NCI-H187 treated with DMSO at 0.1 percent for 48 hours (cell line): ENCODE measurements at regions not wholly inside any gene's neighbourhood (a gene's known extent, or its start where the extent isn't known, plus 50 kb on each side); places are given as distances from the start of the nearest gene placed in this dataset.
"Not testable (repeated sequence)": the region's sequence is repeated elsewhere in the genome, so short reads cannot be mapped to it uniquely, and the experiment has no call there.

Experiments used
- DNase-seq: peaks from one replicate; lab custom pipeline; 2025; lab: John Stamatoyannopoulos, UW

- no peak for DNase-seq
Observed at GRCh38 chr6:81465859-81466258, 286.6 kb downstream of the TENT5A start.

- DNase-seq = no peak
Observed at GRCh38 chr6:81456416-81456815, 296.1 kb downstream of the TENT5A start.

GRCh38 chr6:81455641-81456040, 296.8 kb downstream of the TENT5A start:
- no peak for DNase-seq

- no peak for DNase-seq
Observed at GRCh38 chr6:81451787-81452186, 300.7 kb downstream of the TENT5A start.

GRCh38 chr6:81450180-81450579, 302.3 kb downstream of the TENT5A start:
- DNase-seq = no peak

GRCh38 chr6:81446509-81446908, 306.0 kb downstream of the TENT5A start:
- DNase-seq = no peak

- no peak for DNase-seq
Observed at GRCh38 chr6:81439417-81439816, 313.1 kb downstream of the TENT5A start.

GRCh38 chr6:81436990-81437389, 315.5 kb downstream of the TENT5A start:
- no peak for DNase-seq

- DNase-seq = no peak
Observed at GRCh38 chr6:81413306-81413705, 339.2 kb downstream of the TENT5A start.

GRCh38 chr6:81401970-81402690, 350.4 kb downstream of the TENT5A start:
- no peak for DNase-seq

GRCh38 chr6:81396916-81397315, 355.6 kb downstream of the TENT5A start:
- no peak for DNase-seq

GRCh38 chr6:81387163-81387562, 365.3 kb downstream of the TENT5A start:
- DNase-seq = no peak

- no peak for DNase-seq
Observed at GRCh38 chr6:81384921-81385320, 367.6 kb downstream of the TENT5A start.

GRCh38 chr6:81383472-81383871, 369.0 kb downstream of the TENT5A start:
- DNase-seq = no peak

- no peak for DNase-seq
Observed at GRCh38 chr6:81382852-81383251, 369.6 kb downstream of the TENT5A start.

GRCh38 chr6:81381382-81381916, 371.0 kb downstream of the TENT5A start:
- DNase-seq = no peak

GRCh38 chr6:81380718-81381338, 371.7 kb downstream of the TENT5A start:
- no peak for DNase-seq

GRCh38 chr6:81376745-81377144, 375.7 kb downstream of the TENT5A start:
- DNase-seq = no peak

GRCh38 chr6:81373414-81373813, 379.1 kb downstream of the TENT5A start:
- DNase-seq = no peak

- no peak for DNase-seq
Observed at GRCh38 chr6:81371930-81372329, 380.6 kb downstream of the TENT5A start.

GRCh38 chr6:81366972-81367371, 385.5 kb downstream of the TENT5A start:
- no peak for DNase-seq

GRCh38 chr6:81362246-81362645, 390.2 kb downstream of the TENT5A start:
- DNase-seq = no peak

GRCh38 chr6:81353262-81353661, 399.2 kb downstream of the TENT5A start:
- no peak for DNase-seq

GRCh38 chr6:81344026-81344425, 408.5 kb downstream of the TENT5A start:
- DNase-seq = not testable (repeated sequence)
